WERI-Rb-1 (cell line): ENCODE measurements at regions not wholly inside any gene's neighbourhood (a gene's known extent, or its start where the extent isn't known, plus 50 kb on each side); places are given as distances from the start of the nearest gene placed in this dataset.

Source experiments
- DNase-seq: peaks from one replicate; pipeline ENCODE4 v3.0.0-alpha.2; 2020
- H3K27ac ChIP-seq: fragments of 250-450 bp; sonication (Bioruptor Pico); 2 replicates; pipeline ENCODE4 v1.5.1; 2020; ENCODE audit warnings: mild to moderate bottlenecking, moderate library complexity
- H3K27me3 ChIP-seq: fragments of 250-450 bp; sonication (Bioruptor Pico); 2 replicates; pipeline ENCODE4 v1.5.1; 2021; ENCODE audit warnings: mild to moderate bottlenecking, low read depth, moderate library complexity; ENCODE audit not compliant: insufficient read depth, severe bottlenecking
- H3K36me3 ChIP-seq: fragments of 250-450 bp; sonication (Bioruptor Pico); 2 replicates; pipeline ENCODE4 v1.5.1; 2020; ENCODE audit warnings: mild to moderate bottlenecking, moderate library complexity
- H3K4me3 ChIP-seq: 2 replicates; pipeline ENCODE4 v1.5.1; 2011; ENCODE audit warnings: low read depth, mild to moderate bottlenecking, control low read depth, low read length
- H3K9me3 ChIP-seq: fragments of 250-450 bp; sonication (Bioruptor Pico); 2 replicates; pipeline ENCODE4 v1.5.1; 2021; ENCODE audit warnings: mild to moderate bottlenecking, moderate library complexity; ENCODE audit not compliant: severe bottlenecking
- CTCF ChIP-seq: IDR thresholded peaks from 2 replicates; pipeline ENCODE4 v1.5.1; 2011; ENCODE audit warnings: low read depth, mild to moderate bottlenecking, control low read depth, inconsistent platforms, low read length

DNA sequence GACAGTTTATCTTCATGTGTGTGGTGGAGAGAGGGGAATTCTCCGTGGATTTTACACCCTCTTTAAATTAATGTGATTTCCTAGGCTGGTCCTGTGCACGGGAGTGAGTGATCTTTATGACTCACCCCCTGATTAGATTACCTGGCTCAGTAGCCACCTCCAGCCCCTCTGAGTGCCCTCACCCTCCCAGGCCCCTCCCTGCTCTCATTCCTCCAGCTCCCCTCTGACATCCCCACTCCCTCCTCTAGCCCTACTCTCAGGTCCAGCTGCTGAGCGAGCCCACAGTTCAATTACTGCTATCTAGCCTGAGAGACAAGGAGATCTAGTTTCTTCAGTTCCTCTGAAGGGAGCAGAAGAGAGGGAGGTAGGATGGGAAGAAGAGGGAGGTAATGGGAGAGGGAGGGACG is 61.8 kb upstream of the ARAP3 start:
- no peak for TF ChIP-seq CTCF
- peak; percentile 86 for DNase-seq
- Histone ChIP-seq H3K27ac (no peak overlapping the region; the same call in 1 of the 2 replicates), H3K36me3 (no peaks in the 10 kb centered on the region), H3K9me3 (no peaks in the 10 kb centered on the region), H3K27me3 (no peaks in the 10 kb centered on the region), H3K4me3 (no peak overlapping the region)

- TF ChIP-seq CTCF = no peak
- Histone ChIP-seq H3K27ac (peak overlapping the region; percentile 2), H3K4me3 (no peak overlapping the region), H3K36me3 (no peaks in the 10 kb centered on the region), H3K9me3 (no peaks in the 10 kb centered on the region), H3K27me3 (no peaks in the 10 kb centered on the region)
- peak; percentile 65 for DNase-seq
Observed at GRCh38 chr5:141742866-141743851, 61.1 kb upstream of the ARAP3 start.

DNA sequence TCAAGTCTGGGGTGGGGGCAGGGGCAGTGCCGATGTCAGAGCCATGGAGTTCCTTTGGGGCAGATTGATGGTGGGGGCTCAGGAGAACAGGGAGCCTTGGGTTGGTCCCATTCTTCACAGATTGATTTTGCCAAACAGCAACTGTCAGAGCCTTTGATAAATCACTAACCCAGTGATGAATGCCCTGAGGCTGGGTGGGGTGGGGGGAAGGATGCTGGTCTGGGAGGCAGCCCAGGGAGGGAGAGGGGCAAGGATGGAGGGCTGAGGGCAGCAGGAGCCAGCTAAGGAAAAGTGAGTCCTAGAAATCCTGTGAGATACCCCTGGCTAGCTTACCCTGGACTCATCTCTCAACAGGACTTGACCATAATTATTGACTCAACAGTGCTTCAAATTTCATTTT is 60.1 kb upstream of the ARAP3 start:
- Histone ChIP-seq H3K4me3 (no peak overlapping the region), H3K27me3 (no peaks in the 10 kb centered on the region), H3K36me3 (no peaks in the 10 kb centered on the region), H3K27ac (no peak overlapping the region), H3K9me3 (no peaks in the 10 kb centered on the region)
- no peak for TF ChIP-seq CTCF
- DNase-seq = no peak

- Histone ChIP-seq H3K4me3 (no peak overlapping the region), H3K36me3 (no peaks in the 10 kb centered on the region), H3K9me3 (no peaks in the 10 kb centered on the region), H3K27me3 (no peaks in the 10 kb centered on the region), H3K27ac (no peak overlapping the region)
- no peak for TF ChIP-seq CTCF
- DNase-seq = no peak
Observed at GRCh38 chr5:141740885-141741284, 58.9 kb upstream of the ARAP3 start.

GRCh38 chr5:141737535-141737934 is 55.5 kb upstream of the ARAP3 start:
- H3K27me3 ChIP-seq = no peaks in the 10 kb centered on the region
- no peaks in the 10 kb centered on the region for H3K9me3 ChIP-seq
- TF ChIP-seq CTCF = no peak
- H3K36me3 ChIP-seq = no peaks in the 10 kb centered on the region
- no peak overlapping the region for H3K4me3 ChIP-seq
- DNase-seq = no peak
- no peak overlapping the region for H3K27ac ChIP-seq
